ENCODE measurements at regions not wholly inside any gene's neighbourhood (a gene's known extent, or its start where the extent isn't known, plus 50 kb on each side); places are given as distances from the start of the nearest gene placed in this dataset.

DNA sequence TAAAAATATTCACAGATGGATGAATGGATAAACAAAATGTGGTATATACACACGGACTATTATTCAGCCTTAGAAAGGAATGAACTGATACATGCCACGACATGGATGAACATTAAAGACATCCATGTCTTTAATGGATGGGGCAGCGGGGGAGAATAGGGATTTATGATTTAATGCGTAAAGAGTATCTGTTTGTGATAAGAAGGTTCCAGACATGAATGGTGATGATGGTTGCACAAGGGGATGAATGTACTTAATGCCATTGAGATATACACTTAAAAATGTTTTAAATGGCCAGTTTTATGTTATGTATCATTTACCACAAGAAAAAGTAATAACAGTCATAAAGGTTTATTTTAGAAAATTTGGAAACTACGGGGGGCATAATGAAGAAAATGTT, 108.6 kb upstream of the WLS start:
- DNase-seq (ENCODE audit: low read depth): no peak
- in situ Hi-C loops (cut with HindIII; ENCODE audit: low pct_unique_long_range_greater_than_20kb, low sequenced_read_pairs): no loop called here

DNA sequence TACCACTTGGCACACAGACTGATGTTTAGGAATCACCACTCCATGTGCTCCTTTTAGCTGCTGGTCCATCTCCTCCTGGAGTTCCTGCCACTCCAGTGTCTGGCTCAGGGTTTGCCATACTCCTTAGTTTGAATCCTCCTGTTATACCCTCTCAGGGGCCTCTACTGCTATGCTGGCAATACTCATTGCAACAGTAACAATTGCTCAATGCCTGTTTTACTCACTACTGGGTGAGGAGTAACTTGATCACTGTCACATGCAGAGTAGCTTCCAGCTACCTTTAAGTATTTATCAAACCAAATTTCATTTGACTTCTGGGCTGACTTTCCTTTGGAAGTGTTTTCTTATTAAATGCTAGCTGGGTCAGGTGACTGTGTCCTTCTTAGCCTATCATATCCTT, 107.2 kb upstream of the WLS start:
- DNase-seq (ENCODE audit: low read depth): no peak
- in situ Hi-C loops (cut with HindIII; ENCODE audit: low pct_unique_long_range_greater_than_20kb, low sequenced_read_pairs): no loop called here

DNA sequence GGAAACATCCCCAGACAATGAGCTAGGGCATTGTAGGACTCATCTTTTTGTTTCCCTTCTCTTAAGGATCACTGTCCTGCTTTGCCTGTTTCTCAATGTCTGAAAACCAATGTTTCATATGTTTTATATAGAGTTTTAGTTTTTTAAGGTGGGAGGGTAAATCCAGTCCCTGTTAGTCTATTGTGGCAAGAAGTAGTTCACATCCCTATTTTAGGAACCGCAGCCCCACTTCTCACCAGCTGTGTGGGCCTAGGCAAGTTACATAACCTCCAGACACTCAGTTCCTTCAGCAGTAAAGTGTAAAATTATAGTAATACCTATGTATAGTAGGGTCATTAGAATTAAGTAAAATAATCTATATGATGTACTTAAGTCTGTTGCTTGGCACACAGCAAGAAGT, 105.8 kb upstream of the WLS start:
- in situ Hi-C loops (cut with HindIII; ENCODE audit: low pct_unique_long_range_greater_than_20kb, low sequenced_read_pairs): no loop called here
- no peak for DNase-seq (ENCODE audit: low read depth)

DNA sequence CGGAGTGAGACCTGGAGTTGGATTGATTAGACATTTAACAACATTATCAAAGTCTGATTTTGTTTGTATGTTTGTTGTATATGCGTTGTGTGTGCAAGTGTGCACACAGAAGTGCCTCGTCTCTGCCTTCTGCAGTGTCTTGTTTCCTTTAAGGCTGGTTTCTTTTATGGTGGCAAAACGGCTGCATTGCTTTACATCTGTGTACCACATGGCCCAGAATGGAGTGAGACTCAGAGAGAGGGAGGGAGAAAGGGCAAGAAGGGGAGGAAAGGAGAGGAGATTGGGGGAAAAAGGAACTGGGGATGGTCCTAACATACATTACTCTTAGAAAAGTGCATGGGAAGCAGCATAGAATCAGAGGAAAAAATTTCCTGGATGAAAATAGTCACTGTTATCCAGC, 99.7 kb upstream of the WLS start:
- in situ Hi-C loops (cut with HindIII; ENCODE audit: low pct_unique_long_range_greater_than_20kb, low sequenced_read_pairs): no loop called here

DNA sequence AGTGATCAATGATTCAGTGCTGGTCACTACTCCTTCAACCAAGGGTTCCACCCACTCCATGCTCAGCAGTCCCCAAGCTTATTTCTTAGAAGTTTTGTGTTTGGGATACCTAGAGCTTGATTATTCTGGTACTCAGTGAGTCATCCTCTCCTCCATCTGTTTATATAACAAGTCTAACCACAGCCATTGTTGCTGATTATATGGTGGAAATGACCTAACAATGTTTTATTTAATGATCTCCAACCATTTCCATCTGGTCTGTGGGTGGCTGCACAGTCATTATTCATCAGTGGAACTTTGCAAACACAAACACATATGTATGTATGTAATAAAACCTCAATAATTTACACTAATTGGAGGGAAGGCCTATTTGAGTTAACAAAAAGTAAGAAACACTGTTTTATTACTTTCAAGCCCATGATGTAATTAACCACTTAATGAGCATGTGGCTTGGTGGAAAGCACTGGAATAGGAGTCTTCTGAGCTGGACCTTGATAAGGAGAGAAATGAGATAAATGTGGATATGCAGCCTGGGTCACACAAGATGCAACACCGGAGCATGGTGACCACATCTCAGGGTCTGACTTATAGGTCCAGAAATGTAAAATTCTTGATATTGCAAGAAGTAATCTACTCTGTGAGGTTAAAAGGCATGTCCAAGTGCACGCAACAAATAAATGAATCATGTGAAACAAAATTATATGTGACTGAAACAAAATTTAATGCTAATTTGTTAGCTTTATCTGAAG, 99.0 kb upstream of the WLS start:
- peak; percentile 59 for DNase-seq (ENCODE audit: low read depth)
- in situ Hi-C loops (cut with HindIII; ENCODE audit: low pct_unique_long_range_greater_than_20kb, low sequenced_read_pairs): no loop called here

More for the DNA sequence above, 99.7 kb upstream of the WLS start:
- no peak for DNase-seq (ENCODE audit: low read depth)

DNA sequence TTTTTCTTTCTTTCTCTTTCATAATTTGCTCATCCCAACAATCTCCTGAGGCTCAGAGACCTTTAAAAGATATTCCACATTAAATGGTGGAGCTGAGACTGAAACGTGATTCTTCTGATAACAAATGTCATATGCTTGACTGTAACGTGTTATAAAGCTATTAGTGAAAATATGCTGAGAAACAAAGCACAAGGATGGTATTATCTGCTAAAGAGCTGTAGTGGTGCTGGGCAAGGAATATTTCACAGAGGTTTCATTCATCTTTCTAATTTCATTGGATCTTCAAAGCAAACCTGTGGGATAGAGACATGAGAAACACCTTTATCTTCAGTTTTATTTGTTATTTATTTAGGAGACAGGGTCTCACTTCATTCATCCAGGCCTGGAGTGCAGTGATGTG, 98.1 kb upstream of the WLS start:
- no peak for DNase-seq (ENCODE audit: low read depth)
- in situ Hi-C loops (cut with HindIII; ENCODE audit: low pct_unique_long_range_greater_than_20kb, low sequenced_read_pairs): no loop called here

DNA sequence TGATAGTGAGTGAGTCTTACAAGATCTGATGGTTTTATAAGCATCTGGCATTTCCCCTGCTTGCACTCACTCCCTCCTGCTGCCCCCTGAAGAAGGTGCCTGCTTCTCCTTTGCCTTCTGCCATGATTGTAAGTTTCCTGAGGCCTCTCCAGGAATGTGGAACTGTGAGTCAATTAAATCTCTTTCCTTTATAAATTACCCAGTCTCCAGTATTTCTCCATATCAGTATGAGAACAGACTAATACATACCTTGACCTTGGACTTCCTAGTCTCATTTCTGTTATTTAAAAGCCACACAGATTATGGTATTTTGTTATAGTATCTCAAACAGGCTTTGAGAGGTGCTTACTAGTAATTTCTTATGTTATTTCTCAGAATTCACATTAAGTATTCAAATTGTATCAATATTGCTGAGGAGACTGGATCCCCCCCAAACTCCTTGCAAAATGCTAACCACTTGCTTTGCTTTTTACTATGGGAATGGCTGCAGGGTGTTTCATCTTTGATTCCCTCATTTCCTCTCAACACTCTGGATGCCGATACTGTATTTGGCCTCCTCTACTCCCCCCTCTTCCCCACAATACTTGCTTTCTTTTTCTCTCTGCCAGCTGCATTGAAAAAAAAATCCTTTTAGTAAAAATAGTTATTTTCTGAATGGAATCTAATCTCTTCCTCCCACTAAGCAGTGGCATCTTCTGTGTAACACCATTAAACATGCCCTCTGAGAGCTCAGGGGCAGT, 96.9 kb upstream of the WLS start:
- DNase-seq (ENCODE audit: low read depth): no peak
- in situ Hi-C loops (cut with HindIII; ENCODE audit: low pct_unique_long_range_greater_than_20kb, low sequenced_read_pairs): no loop called here

DNA sequence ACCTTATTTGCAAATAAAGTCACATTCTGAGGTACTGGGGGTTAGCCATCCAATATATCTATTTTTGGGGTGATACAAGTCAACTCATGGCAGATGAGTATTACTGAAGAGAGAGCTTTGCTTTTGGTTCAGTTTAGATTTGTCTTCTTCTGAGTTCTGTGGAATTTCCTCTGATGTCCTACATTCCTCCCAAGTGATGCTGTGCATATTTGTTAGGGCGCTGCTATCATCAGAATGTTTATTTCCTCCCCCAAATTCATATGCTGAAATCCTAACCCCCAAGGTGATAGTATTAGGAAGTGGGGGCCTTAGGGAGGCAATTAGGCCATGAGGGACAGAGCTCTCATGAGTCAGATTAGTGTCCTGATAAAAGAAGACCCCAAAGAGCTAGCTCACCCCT, 96.2 kb upstream of the WLS start:
- in situ Hi-C loops (cut with HindIII; ENCODE audit: low pct_unique_long_range_greater_than_20kb, low sequenced_read_pairs): no loop called here
- DNase-seq (ENCODE audit: low read depth): no peak

DNA sequence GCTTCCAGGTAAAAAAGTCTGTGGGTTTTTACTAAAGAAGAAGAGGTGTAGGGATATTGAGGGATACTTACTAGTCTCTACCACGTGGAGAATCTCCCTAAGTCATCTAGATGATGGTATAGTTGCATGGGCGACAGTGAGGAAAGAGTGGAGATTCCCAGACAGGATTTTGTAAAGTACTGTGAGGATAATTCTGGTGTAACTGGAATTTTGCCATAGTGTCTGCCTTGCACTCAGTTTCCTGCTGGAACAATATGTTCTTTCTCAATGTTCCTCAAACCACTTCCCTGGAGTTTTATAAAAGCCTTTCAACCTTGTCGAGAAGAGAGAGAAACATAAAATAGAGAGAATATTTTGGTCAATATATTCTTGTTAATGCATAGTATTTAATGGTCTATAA, 95.1 kb upstream of the WLS start:
- no peak for DNase-seq (ENCODE audit: low read depth)
- in situ Hi-C loops (cut with HindIII; ENCODE audit: low pct_unique_long_range_greater_than_20kb, low sequenced_read_pairs): no loop called here

DNA sequence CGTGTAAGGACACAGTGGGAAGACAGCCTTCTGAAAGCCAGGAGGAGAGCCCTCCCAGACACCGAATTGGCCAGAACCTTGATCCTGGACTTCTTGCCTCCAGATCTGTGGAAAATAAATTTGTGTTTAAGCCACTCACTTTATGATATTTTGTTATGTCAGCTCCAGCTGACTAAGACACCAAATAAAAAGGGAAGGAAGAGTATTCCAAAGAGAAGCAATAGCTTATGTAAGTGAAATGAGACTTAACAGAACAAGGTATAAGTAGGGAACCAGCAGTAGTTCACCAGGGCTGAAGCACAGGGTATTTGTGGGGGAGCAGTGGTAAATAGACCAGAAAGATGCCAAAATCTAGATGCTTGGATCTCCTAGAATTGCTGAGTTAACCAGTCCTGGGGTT, 94.2 kb upstream of the WLS start:
- in situ Hi-C loops (cut with HindIII; ENCODE audit: low pct_unique_long_range_greater_than_20kb, low sequenced_read_pairs): no loop called here
- DNase-seq (ENCODE audit: low read depth): no peak

DNA sequence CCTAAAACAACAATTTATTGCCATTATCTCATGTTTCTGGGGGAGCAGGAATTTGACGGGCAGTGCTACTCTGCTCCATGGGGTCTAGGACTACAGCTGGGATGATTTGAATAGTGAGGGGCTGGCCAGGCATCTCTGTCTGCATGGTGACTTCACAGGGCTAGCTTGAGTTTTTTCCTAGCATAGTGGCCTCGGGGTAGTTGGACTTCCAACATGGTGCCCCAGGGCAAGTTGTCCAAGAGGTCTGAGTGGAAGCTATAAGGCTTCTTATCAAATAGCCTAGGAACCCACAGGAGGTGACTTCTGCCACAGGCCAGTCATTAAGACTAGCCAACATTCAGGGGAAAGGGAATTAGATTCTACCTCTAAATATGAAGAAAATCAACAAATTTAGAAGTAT, 92.0 kb upstream of the WLS start:
- DNase-seq (ENCODE audit: low read depth): no peak
- in situ Hi-C loops (cut with HindIII; ENCODE audit: low pct_unique_long_range_greater_than_20kb, low sequenced_read_pairs): no loop called here

DNA sequence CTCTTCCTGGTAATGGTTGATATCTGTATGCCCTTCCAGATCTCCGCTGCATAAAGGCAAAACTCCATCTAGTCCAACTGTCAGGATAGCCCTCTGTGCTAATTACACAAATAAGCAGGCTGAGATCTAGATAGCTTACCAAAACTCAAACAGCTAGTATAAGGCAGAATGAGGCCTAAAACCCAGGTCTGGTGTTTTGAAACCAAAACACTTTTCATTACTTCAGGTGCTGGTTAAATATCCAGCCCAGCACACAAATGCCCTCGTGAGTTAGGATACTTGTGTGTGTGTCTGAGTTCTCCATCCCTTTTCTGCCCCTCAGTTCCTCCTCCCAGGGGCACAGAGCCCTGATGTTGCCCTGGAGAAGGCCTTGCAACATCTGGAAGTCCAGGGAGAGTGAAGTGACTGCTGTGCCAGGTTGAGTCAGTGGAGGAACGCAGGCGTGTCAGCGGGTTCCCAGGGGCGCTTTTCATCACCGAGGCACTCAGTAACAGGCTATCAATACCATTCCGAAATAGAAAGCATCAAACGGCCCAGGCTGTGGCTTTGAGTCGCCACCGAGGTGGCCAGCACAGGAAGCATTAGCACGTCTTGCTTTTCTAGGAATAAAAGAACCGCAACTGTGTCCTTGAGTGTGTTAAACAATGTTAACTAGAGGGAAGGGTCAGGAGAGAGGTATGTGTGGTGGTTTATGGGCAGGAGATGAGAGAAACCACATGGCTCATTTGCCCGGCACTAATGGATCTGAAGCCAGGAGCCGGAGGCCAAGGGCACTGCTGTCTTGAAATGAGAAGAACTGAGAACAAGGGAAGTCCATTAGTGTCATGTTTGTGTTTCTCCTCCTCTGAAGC, 90.7 kb upstream of the WLS start:
- no peak for DNase-seq (ENCODE audit: low read depth)
- in situ Hi-C loops (cut with HindIII; ENCODE audit: low pct_unique_long_range_greater_than_20kb, low sequenced_read_pairs): no loop called here

DNA sequence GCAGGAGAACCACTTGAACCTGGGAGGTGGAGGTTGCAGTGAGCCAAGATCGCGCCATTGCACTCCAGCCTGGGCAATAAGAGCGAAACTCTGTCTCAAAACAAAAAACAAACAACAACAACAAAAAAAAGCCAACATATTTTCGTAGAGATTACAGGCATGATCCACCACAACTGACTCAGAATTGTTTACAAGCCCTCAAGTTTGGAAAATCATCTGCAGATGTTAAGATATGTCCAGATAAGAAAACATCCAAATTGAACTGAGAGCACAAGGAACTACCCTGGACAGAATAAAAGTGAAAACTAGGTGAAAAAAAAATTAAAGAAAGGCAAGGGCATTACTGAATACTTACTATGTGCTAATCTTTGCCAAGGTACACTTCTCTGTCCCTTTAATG, 89.8 kb upstream of the WLS start:
- DNase-seq (ENCODE audit: low read depth): no peak
- in situ Hi-C loops (cut with HindIII; ENCODE audit: low pct_unique_long_range_greater_than_20kb, low sequenced_read_pairs): no loop called here

DNA sequence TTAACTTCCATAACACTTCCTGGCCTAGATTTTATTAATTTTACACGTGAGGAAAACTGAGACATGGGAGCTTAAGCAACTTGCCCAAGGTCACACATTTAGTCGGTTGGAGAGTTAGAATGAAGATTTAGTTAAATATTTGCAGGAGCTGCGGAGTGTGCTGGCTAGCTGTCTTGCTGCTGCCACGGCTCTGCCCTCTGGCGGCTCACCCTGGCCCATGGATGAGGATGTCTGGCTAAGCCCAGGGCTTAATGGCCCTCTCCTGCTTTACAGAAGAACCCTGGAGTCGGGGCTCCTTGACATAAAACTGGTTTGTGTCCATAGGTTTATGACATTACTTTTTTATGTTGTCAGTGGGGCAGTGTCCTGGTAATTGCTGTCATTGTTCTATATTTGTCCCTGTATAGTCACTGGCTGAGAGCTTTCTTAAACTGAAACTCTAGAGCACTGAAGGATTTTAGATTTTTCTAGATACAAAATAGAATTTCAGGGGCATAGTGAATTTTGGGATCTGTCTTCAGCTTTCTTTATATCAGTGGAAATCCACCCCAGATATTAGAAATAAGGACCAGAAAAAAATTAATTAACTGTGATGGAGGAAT, 88.9 kb upstream of the WLS start:
- DNase-seq (ENCODE audit: low read depth): peak; percentile 46
- in situ Hi-C loops (cut with HindIII; ENCODE audit: low pct_unique_long_range_greater_than_20kb, low sequenced_read_pairs): no loop called here

DNA sequence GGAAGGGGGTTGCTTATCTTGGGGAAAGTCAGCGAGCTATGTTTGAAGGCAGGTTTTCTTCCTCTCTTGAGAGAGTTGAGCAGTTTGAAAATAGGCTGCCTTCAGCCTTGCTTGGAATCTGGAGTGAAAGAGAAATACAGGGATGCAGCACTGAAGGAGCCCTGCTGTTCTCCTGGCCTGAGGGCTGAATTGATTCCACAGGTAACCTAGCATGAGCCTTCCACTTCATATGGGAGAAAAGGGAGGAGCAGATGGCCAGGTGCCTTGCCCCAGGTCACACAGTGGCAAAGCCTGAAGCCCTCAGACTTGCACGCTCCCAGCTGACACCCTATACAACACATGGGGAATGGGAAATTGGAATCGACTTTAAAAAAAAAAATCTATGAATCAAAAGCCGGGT, 88.0 kb upstream of the WLS start:
- no peak for DNase-seq (ENCODE audit: low read depth)
- in situ Hi-C loops (cut with HindIII; ENCODE audit: low pct_unique_long_range_greater_than_20kb, low sequenced_read_pairs): no loop called here

DNA sequence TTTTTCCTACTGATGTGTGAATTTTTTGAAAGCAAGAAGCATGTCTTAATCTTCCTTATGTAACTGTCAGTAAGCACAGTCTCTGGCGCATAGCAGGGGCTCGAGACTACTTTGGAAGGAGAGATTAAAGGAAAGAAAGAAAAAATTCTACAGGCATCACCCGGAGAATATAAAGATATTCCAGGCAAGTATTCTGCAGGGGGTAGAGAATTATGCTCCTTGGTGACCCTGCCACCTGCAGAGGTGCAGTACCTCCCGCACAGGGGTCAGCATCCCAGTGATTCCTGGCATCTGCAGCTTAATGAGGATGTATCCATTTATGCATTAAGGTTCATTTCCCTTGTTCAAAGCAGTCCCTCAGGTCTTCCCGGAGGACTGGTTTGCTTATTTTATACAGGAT, 87.6 kb upstream of the WLS start:
- DNase-seq (ENCODE audit: low read depth): no peak
- in situ Hi-C loops (cut with HindIII; ENCODE audit: low pct_unique_long_range_greater_than_20kb, low sequenced_read_pairs): no loop called here

DNA sequence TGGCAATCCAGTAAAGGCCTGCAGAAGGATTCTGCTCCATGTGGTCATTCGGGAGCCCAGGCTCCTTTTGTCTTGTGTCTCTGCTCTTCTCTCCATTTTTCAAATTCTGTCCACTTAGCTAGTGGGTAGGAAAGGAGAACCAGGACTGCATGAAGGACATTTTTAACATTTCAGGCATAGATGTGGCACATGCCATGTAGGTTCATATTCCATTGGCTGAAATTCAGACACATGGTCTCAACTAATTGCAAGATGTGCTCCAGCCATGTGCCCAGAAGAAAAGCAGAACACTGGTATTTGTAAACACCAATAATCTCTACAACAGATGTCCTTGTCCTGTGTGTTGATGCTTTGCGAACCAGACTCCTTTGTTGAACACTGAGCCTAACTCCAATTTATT, 85.2 kb upstream of the WLS start:
- in situ Hi-C loops (cut with HindIII; ENCODE audit: low pct_unique_long_range_greater_than_20kb, low sequenced_read_pairs): no loop called here
- no peak for DNase-seq (ENCODE audit: low read depth)

DNA sequence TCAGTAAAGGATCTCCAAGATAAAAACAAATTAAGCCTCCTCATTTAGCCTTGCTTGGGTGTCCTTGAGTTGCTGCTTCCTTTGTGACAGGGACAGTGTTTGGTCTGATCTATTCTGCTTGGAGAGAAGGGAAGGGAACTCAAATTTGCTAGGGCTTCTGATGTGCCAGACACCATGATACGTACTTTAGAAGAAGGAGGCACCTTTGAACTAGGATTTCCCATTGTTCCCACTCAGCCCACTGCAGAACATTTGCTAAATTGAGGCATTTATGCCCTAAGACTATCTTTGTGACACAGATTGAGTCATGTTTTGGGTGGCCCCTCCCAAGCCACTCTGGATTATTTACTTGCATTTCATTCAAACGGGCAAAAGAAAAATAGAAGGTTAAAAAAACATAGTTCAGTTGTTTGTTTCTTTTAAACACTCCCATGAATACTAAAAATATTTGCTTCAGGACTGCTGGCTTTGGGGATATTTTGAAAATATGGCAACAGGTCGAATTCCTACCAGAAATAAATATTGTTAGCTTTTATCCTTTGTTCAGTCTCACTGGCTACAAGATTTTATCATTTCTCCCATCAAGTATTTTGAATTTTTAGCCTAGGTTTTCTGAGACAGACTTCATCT, 81.9 kb upstream of the WLS start:
- in situ Hi-C loops (cut with HindIII; ENCODE audit: low pct_unique_long_range_greater_than_20kb, low sequenced_read_pairs): no loop called here

More for the DNA sequence above, 81.9 kb upstream of the WLS start:
- no peak for DNase-seq (ENCODE audit: low read depth)
